Stomach smooth muscle (tissue), 2 donors: ENCODE measurements at regions not wholly inside any gene's neighbourhood (a gene's known extent, or its start where the extent isn't known, plus 50 kb on each side); places are given as distances from the start of the nearest gene placed in this dataset.

Experiments used
- H3K27ac ChIP-seq: one replicate; pipeline ENCODE4 v1.7.0; 2013; ENCODE audit warnings: mild to moderate bottlenecking, low read length, inconsistent platforms
- H3K27me3 ChIP-seq, 2 donors: one replicate each; pipeline ENCODE4 v1.7.0; 2013; ENCODE audit warnings: low read length in 2 of 2; ENCODE audit not compliant: insufficient read depth in 2 of 2, control insufficient read depth in 1 of 2
- H3K36me3 ChIP-seq, 2 donors: one replicate each; pipeline ENCODE4 v1.7.0; 2013; ENCODE audit warnings: low read length in 2 of 2; ENCODE audit not compliant: control insufficient read depth in 2 of 2, insufficient read depth in 2 of 2
- H3K4me1 ChIP-seq: one replicate; pipeline ENCODE4 v1.7.0; 2013; ENCODE audit warnings: low read length; ENCODE audit not compliant: control insufficient read depth, insufficient read depth
- H3K4me3 ChIP-seq, 2 donors: one replicate each; pipeline ENCODE4 v1.7.0; 2013; ENCODE audit warnings: low read length in 2 of 2
- H3K9ac ChIP-seq, 2 donors: one replicate each; pipeline ENCODE4 v1.7.0; 2013; ENCODE audit warnings: low read length in 2 of 2, mild to moderate bottlenecking in 1 of 2
- H3K9me3 ChIP-seq, 2 donors: one replicate each; pipeline ENCODE4 v1.7.0; 2013; ENCODE audit warnings: low read length in 2 of 2; ENCODE audit not compliant: control insufficient read depth in 2 of 2
- donor health status: healthy.
- donor health status: Pancreatic carcinoma.

DNA sequence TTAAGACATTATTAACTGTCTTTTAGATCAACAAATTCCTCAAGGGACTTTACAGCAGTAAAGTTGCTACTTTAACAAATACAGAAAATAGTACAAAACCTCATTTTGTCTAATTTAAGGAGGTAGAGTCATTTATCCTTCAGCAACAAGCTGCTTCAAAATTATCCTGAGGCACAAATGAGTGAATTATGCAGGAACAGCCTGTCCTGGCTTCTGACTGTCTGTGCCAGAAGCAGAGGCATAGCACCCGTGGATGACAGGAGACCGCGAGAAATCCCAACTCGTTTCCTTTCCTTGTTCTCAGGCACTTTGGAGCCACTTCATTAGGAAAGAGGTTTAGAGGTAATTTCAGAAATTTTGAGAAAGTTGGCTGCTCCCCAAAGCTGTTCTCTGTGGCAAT lies 549.2 kb upstream of the BTBD3 start:
- H3K9me3 ChIP-seq = no peaks in the 10 kb centered on the region
- no peak overlapping the region for H3K9ac ChIP-seq
- H3K27ac ChIP-seq = no peak overlapping the region
- H3K4me1 ChIP-seq = no peaks in the 10 kb centered on the region
- H3K36me3 ChIP-seq = no peaks in the 10 kb centered on the region
- no peaks in the 10 kb centered on the region for H3K27me3 ChIP-seq
- no peak overlapping the region for H3K4me3 ChIP-seq

DNA sequence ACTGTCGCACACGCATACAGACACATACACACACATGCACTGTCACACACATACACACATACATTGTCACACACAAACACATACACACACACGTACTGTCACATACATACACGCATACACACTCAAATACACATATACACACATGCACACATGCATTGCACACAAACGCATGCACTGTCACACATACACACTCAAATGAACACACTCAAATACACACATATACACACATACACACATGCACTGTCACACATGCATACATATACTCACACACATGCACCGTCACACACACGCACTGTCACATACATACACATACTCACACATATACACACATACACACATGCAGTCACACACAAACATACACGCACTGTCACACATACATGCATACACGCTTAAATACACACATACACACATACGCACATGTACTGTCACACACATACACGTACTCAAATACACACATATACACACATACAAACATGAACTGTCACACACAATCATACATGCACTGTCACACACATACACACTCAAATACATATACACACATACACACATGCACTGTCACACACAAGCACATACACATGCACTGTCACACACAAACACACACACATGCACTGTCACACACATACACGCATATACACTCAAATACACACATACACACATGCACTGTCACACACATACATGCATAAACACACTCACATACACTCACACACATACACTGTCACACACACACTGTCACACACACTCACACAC lies 548.6 kb upstream of the BTBD3 start:
- Histone ChIP-seq H3K27me3 (no peaks in the 10 kb centered on the region), H3K4me1 (no peaks in the 10 kb centered on the region), H3K36me3 (no peaks in the 10 kb centered on the region), H3K27ac (no peak overlapping the region), H3K9me3 (no peaks in the 10 kb centered on the region), H3K4me3 (no peak overlapping the region), H3K9ac (no peak overlapping the region)

DNA sequence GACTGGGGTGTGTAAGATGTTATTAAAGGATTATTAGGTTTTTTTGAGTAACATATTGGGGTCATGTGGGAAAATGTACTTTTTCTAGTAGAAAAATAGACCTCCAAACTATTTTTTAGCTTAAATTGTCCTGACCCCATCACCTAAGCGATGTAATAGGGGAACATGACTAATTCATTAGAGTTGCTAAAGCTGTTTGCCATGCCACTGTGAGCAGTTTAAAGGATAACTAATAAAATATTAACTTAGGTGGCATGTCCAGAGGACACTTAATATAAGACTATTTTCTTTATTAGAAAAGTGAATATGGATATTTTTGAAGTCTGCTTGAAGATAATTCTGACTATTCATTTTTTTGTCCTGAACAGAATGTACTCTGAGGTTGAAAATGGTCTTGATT lies 545.9 kb upstream of the BTBD3 start:
- no peak overlapping the region for H3K27ac ChIP-seq
- H3K9me3 ChIP-seq = no peaks in the 10 kb centered on the region
- no peaks in the 10 kb centered on the region for H3K4me1 ChIP-seq
- no peak overlapping the region for H3K4me3 ChIP-seq
- no peaks in the 10 kb centered on the region for H3K36me3 ChIP-seq
- no peaks in the 10 kb centered on the region for H3K27me3 ChIP-seq
- no peak overlapping the region for H3K9ac ChIP-seq

DNA sequence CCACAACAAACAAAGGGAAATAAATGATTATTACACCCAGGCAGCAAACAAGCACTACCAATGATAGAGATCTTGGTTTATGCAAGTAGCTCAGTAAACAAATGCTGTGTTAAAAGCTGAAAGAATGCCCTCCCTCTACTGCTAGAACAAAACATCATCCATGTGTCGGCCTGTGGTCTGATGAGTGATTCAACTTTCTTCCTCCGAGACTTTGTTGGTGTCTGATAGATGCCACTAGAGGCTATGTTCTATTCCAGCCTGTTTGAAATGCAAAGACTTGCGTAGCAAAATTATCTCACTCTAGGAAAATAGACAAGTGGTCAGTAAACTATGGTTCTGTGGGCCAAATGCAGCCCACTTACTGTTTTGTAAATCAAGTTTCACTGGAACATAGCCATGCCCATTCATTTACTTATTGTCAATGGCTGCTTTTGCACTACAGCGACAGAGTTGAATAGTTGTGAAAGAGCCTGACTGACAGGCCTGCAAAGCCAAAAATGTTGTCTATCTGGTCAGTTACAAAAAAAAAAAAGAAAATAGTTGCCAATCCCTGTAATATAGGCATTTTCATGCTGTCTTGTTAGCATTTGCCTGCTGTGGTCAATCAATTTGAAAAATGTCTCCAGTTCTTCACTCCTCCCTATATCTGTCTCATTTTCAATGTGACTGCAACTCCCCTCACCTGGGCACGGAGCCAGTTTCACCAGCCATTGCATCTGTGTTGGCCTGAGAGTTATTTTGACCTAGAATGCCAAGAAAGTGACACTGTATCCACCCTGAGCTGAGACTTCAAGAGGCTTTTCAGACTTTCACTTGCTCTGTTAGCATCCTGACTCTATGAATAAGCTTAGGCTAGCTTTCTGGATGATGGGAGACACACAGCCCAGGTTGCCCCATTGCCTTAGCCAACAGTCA lies 544.6 kb upstream of the BTBD3 start:
- Histone ChIP-seq H3K27ac (no peak overlapping the region), H3K9me3 (no peaks in the 10 kb centered on the region), H3K9ac (no peak overlapping the region), H3K4me1 (no peaks in the 10 kb centered on the region), H3K4me3 (no peak overlapping the region), H3K27me3 (no peaks in the 10 kb centered on the region), H3K36me3 (no peaks in the 10 kb centered on the region)

DNA sequence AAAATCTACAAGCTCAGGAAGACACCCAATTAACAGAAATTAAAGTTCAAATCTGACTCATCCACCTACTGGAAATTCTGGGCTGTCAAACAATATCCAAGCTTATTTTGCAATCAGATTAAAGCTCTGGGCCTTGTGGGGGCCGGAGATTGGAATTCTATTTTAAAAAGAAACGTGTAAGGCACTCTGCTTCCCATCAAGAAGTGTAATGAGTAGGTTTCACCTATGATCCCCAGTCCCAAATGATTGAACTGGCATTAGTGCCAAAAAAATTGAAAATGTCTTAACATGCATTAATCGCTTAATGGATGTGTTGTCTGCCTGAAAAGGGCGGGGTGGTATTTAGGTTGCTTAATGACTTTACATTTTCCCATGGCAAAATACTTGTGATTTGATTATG lies 542.4 kb upstream of the BTBD3 start:
- H3K4me1 ChIP-seq = no peaks in the 10 kb centered on the region
- H3K27me3 ChIP-seq = peaks cover 0 to 5% of the 10 kb centered on the region in 2 donors
- H3K9me3 ChIP-seq = no peaks in the 10 kb centered on the region
- H3K27ac ChIP-seq = no peak overlapping the region
- no peak overlapping the region for H3K4me3 ChIP-seq
- no peaks in the 10 kb centered on the region for H3K36me3 ChIP-seq
- H3K9ac ChIP-seq = no peak overlapping the region

DNA sequence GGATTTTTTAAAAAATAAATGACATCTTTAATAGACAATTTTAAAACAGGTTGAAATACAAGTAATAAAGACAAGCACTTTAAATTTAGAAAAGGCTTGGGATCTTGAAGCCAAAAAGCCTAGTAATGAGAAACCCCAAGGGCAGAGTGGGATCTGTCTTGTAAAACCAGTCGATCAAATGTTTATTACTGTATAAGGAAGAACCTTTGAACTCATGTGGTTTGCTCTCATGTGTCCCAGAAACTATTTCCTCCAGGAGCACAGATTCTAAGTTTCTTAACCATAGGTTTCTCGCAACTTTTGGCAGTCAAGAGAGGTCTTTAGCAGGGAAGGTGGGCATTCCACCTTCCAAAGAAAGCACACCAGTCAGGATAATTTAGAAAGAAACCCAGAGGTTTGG lies 541.7 kb upstream of the BTBD3 start:
- peaks cover 0 to 5% of the 10 kb centered on the region in 2 donors for H3K27me3 ChIP-seq
- H3K27ac ChIP-seq = no peak overlapping the region
- H3K9ac ChIP-seq = no peak overlapping the region
- H3K9me3 ChIP-seq = no peaks in the 10 kb centered on the region
- no peaks in the 10 kb centered on the region for H3K36me3 ChIP-seq
- no peaks in the 10 kb centered on the region for H3K4me1 ChIP-seq
- H3K4me3 ChIP-seq = no peak overlapping the region

DNA sequence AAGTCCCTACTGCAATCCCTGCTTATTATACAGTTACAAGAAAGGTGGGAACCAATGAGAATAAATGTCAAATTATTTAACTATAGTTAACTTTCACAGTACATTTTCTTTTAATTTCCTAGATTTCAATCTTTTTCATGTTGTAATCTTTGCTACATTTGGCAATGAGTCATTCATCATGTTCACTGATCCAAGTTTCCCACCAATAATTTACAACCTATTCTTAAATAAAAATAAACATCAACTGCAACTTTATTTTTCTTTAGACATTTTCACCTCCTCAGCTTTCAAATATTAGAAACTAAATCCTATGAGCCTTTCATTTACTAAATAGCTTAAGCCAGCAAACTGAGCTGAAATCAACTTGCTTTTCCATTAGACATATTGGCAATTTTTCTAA lies 541.3 kb upstream of the BTBD3 start:
- Histone ChIP-seq H3K4me1 (no peaks in the 10 kb centered on the region), H3K4me3 (no peak overlapping the region), H3K27me3 (peaks cover 0 to 5% of the 10 kb centered on the region in 2 donors)

DNA sequence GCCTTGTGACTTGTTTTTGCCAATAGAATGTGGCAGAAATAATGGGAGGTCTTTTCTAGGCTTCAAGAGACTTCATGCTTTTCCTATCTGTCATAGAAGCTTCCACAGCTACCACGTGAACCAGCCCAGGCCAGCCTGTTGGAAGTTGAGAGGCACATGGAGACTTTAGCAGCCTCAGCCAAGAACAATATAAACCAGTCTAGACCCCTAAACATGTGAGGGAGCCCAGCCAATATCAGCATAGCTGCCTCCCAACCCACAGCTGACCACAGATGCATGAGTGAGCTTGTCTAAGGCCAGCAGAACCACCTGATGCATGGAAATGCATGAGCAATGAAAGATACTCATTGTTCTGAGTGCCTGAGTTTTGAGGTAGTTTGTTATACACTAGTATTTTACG lies 540.7 kb upstream of the BTBD3 start:
- H3K4me1 ChIP-seq = no peaks in the 10 kb centered on the region
- H3K27ac ChIP-seq = no peak overlapping the region
- no peaks in the 10 kb centered on the region for H3K36me3 ChIP-seq
- H3K9me3 ChIP-seq = no peaks in the 10 kb centered on the region
- peaks cover 0 to 5% of the 10 kb centered on the region in 2 donors for H3K27me3 ChIP-seq
- no peak overlapping the region for H3K9ac ChIP-seq
- no peak overlapping the region for H3K4me3 ChIP-seq

More for the DNA sequence above, 541.3 kb upstream of the BTBD3 start:
- Histone ChIP-seq H3K9ac (no peak overlapping the region), H3K9me3 (no peaks in the 10 kb centered on the region), H3K27ac (no peak overlapping the region), H3K36me3 (no peaks in the 10 kb centered on the region)

DNA sequence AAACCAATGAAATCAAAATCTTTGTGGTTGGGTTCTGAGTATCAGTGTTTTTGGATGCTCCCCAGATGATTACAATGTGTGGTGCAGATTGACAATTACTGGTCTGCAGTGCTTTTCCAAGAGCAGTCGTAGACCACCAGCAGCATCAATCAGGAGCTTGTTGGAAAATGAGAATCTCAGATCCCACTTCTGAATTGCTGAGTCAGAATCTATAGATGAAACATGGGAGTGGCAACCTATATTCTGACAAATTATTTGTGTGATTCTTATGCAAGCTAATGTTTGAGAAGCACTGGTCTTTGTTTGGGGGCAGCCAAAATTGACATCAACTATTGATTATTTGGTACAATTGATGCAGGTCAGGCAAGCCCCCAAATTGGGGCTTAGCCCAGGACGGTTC lies 539.9 kb upstream of the BTBD3 start:
- Histone ChIP-seq H3K27me3 (peaks cover 0 to 5% of the 10 kb centered on the region in 2 donors), H3K9ac (no peak overlapping the region), H3K27ac (no peak overlapping the region), H3K4me3 (no peak overlapping the region), H3K9me3 (no peaks in the 10 kb centered on the region), H3K4me1 (no peaks in the 10 kb centered on the region), H3K36me3 (no peaks in the 10 kb centered on the region)

DNA sequence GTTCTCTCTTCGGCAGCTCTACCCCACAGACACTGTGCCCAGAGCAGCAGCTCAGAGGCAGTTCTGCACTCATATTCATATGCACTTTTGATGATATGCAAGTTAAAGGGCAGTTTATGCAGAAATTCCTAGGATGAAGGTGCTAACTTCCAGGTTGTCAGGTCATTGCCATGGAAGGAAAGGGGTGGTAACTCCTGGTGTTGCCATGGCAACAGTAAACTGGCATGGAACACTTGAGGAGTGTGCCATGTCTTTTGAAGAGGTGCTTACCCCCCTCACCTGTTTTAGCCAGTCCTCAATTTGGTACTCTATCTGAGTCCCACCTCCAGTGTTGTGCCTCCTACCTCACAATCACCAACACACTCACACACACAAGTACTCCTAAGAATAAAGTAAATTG lies 539.4 kb upstream of the BTBD3 start:
- H3K9ac ChIP-seq = no peak overlapping the region
- H3K36me3 ChIP-seq = no peaks in the 10 kb centered on the region
- H3K27me3 ChIP-seq = peaks cover 0 to 5% of the 10 kb centered on the region in 2 donors
- H3K4me1 ChIP-seq = no peaks in the 10 kb centered on the region
- no peak overlapping the region for H3K27ac ChIP-seq
- no peaks in the 10 kb centered on the region for H3K9me3 ChIP-seq
- no peak overlapping the region for H3K4me3 ChIP-seq
